Islet of Langerhans (tissue), 1 donor: ENCODE measurements at regions not wholly inside any gene's neighbourhood (a gene's known extent, or its start where the extent isn't known, plus 50 kb on each side); places are given as distances from the start of the nearest gene placed in this dataset.
"Not testable (repeated sequence)": the region's sequence is repeated elsewhere in the genome, so short reads cannot be mapped to it uniquely, and the experiment has no call there.

Experiments used
- FAIRE-seq: peaks from one replicate; lab custom pipeline; 2011; peaks lifted over from hg19 to GRCh38; lab: Jason Lieb, UNC

- FAIRE-seq: no peak
Measured at GRCh38 chr14:40115583-40115982, 683.4 kb upstream of the FBXO33 start.

GRCh38 chr14:40113671-40114070, 681.4 kb upstream of the FBXO33 start:
- FAIRE-seq: no peak

DNA sequence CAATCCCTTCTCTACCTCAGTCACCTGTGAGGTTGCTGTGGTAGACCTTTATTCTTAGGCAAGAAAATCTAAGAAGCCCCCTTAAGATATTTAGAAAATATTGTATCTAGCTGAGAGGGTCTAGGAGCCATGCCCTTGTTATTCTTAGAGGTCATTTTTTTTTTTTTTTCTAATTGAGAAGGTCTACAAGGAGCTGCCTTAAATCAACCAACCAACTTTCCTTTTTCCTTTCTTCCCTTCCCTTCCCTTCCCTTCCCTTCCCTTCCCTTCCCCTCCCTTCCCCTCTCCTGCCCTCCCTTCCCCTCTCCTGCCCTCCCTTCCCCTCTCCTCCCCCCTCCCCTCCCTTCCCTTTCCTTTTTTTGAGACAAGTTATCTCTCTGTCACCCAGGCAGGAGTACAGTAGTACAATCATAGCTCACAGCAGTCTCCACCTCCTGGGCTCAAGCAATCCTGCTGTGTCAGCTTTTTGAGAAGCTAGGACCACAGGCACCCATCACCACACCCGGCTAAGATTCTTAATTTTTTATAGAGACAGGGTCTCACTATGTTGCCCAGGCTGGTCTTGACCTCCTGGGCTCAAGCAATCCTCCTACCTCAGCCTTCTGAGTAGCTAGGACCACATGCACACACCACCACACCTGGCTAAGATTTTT, 668.4 kb upstream of the FBXO33 start:
- FAIRE-seq: no peak

DNA sequence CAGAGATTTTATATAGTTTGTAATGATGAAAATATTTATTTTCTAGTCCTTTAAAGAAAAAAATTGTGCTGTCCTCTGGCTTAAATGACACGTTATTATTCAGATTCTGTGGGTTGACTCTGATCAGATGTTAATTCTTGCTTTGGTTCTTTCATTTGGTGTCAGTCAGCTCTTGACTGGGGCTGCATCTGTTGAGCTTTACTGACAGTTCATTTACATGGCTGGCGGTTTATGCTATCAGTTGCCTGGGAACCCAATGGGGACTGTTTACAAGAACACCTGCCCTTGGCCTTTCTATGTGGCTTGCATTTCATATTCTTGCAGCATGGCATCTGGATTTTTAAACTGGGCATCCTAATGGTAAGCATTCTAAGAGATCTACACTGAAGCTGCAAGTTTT, 667.1 kb upstream of the FBXO33 start:
- no peak for FAIRE-seq

DNA sequence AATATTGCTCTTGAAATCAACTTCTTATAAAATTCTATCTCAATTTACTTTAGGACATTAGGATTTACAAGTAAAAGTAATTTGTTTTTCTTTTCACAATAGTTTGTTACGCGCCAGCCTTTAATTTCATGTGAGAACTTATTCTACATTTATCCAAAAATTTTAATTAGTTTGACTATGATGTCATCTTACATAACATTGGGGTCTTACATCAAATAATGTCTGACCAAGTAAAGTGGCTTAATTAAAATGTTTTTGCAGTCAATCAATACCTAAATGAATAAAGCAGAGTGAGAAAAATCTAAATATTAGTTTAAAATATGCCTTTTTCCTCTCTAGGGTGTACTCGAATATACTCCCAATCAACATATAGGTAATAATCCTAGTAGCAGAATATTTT, 666.2 kb upstream of the FBXO33 start:
- FAIRE-seq: no peak

GRCh38 chr14:40096968-40097367, 664.7 kb upstream of the FBXO33 start:
- peak; percentile 61 for FAIRE-seq

DNA sequence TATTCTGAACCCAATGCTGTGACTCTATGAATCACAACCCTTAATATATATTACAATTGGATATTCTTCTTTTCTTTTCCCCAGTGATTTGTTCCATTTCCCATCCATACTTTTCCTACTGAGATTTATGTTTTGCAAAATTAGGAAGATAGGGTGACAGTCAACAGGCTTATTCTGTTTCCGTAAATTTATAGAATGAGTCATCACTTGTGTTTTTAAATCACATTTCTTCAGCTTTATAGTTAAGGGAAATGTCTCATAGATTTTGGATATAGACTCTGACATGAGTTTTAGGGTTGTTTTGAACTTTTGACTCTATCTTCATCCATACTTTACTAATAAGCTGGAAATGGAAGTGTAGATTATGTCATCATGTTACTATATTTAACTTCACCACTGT, 661.6 kb upstream of the FBXO33 start:
- FAIRE-seq: no peak

- no peak for FAIRE-seq
Measured at GRCh38 chr14:40074169-40074568, 641.9 kb upstream of the FBXO33 start.

DNA sequence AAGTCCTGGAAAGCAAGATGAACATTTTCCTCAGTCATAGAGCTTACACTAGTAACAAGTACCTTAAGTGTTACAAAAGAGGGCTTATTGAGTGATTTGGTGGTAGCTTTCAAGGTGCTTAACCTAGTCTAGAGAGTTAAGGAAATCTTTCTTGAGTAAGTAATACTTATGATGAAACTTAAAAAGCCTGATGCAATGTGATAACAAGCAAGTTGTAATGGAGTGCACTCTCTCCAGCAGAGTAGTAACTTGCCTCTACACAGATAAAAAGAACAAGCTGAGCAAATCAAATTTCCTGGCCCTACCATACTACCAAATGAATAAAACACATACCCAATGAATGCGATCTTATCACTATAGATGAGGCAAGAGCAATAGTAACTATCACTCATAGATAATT, 639.9 kb upstream of the FBXO33 start:
- no peak for FAIRE-seq

DNA sequence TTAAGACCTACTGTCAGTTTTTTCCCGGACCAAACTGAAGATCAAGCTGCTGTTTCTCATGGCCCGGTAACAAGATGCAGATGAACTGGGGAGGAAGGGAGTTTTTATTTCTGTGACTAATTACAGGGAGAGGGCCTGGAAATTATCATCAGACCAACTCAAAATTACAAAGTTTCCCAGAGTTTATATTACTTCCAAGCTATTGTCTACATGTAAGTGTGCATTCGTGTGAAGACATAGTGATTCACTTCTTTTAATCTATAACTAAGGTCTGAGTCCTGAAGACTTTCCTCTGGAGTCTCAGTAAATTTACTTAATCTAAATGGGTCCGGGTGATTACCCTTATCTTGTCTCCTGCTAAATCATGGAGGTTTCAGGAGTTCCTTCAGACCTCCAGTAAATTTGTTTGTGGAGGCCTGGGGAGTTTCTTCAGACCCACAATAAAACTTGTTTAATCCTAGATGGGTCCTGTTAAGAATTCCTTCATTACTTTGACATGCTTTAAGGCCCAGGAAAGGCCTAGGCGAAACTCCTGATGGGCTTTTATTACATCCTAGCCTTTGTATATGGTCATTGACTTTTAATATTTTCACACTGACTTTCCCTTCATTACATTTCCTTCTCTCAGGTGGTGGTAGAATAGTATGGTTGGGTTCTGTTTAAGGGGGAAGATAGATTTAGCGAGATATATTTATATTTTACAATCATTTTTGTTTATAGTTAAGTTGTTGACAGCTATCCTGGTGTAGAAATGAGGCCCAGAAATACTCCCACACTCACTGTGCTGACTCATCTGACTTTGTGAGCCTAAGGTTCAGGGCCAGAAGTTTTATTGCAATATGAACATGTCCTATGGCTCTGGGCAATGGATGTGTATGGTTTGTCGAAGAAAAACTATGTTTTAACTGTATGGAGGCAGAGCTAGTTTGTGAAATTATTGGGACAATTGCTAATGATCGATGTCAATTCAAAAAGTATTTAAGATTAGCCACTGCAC, 627.0 kb upstream of the FBXO33 start:
- no peak for FAIRE-seq

DNA sequence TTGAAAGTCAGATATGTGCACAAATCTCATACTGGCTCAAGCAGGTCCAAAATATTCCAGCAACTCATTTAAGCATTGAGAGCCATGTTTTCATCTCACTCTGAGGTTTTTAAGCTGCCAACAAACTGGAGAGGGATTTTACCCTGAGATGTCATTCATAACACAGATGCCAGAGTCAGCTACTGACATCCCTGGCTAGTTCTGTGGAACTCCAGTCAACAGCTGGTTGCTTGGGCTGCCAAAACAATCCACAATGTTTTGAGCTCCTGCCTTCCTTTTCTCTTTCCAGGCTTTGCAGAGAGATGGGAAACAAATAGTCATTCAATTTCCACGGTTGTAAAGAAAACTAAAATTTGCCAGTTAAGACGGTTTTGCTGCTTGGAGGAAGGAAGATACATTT, 621.2 kb upstream of the FBXO33 start:
- FAIRE-seq: no peak

DNA sequence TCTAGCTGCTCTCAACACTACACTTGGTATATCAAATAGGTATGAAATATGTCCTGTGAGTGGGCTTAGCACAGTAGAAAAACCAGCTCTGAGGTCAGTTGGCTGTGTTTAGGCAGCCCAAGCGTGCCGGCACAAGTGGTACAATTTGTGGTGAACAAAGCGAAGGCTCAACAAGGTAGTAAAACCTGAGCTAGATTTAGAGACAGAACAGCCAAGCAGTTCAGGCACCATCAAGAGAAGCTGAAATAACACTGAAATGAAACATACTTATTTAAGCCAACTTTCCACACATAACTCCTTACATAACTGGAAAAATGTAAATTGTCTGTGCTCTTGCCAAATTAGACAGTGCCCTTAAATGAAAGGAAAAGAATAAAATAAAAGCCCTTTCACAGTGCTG, 596.8 kb upstream of the FBXO33 start:
- no peak for FAIRE-seq

DNA sequence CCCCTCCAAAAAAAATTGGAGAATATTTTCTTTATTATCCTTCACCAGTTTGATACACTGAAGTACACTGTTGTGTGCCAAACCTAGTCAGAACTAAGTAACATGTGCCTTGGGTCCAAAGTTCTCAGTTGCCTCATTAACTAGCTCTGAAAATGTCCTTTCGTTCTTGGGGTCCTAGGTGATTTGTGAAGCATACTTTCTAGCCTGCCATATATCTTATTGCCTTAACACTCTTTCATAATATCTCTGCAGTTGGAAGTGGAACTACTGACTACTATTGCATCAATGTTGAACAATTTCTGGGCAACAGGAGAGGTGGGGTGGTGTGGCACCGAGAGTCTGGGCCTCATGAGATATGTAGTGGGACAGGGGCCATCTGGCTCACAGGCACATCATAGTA, 592.9 kb upstream of the FBXO33 start:
- FAIRE-seq: no peak

- FAIRE-seq: peak; percentile 30
Measured at GRCh38 chr14:40010961-40011360, 578.7 kb upstream of the FBXO33 start.

- FAIRE-seq: no peak
Measured at GRCh38 chr14:40009771-40010170, 577.5 kb upstream of the FBXO33 start.

- not testable (repeated sequence) for FAIRE-seq
Measured at GRCh38 chr14:40008345-40008744, 576.1 kb upstream of the FBXO33 start.

DNA sequence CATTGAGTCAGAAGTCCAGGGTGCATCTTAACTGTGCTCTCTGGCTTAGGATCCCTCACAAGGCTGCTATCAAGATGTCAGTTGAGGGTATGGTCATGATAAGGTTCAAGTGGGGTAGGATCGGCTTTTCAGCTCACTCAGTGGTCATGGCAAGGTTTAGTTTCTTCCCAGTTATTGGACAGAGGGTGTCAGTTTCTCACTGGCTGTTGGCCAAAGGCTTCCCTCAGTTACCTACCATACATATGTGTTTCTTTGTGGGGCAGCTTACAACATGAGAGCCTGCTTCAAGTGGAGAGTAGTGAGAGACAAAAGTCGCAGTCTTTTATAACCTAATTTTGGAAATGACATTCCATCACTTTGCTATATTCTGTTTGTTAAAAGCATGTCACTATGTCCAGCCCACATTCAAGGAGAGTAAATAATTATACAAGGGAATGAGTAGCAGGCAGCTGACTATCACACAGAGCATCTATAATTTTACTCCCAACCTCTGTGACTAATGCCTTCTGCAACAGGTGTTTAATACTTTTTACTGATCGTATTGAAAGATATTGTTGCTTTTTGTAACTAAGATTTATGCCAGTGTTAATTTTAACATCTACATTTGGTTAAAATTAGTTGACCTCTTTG, 572.8 kb upstream of the FBXO33 start:
- no peak for FAIRE-seq

GRCh38 chr14:40003773-40004172, 571.5 kb upstream of the FBXO33 start:
- FAIRE-seq: no peak

DNA sequence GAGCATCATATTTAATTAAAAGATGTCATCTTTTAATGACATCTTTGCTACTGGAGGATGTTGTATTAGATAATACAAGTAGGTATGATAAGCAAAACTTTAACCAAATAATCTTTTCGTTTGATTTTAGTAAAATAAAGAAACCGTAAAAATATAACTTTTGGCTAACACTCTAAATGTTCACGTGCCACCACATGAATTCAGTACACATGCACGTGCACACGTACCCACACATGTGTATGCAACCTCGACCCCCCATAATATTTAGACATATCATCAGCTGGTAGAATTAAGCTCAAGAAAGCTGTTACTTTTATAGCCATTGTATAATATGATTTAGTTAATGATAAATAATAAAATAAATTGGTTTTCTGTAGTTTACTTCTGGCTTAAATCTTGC, 566.6 kb upstream of the FBXO33 start:
- no peak for FAIRE-seq

DNA sequence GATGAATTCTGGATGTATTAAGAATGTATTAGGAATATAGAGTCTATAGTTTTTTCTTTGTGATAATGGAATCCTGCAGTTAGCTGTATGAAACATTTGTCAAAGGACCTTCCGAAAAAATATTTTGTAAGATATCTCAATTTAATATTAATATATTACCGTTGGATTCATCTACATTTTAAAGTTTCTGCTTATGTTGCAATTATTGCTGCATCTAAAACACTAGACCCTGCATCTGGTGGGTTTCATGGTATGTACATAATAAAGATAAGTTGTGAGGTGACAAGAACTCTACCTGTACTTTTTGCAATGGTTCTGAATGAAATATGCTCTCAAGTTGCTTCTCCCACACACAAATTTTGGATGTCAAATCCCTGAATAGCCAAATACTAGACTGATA, 565.9 kb upstream of the FBXO33 start:
- FAIRE-seq: no peak

DNA sequence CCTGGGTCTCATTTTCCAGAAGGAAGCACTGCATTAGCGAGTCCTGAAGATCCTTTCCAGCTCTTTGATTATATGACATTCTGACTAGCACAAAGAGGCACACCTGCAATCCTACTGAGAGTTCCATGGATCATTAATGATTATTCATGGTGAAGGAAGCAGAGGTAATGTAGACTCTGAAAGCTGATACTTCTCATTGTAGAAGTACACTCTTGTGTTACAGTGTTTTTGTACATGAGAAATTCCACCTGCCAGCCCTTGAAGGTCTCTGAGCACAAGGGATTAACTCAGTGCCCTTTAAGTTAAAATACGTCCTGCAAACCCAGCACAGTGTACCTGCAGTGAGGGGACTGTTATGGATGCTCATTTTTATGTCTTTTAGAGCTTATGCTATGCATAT, 558.8 kb upstream of the FBXO33 start:
- no peak for FAIRE-seq

- FAIRE-seq: peak; percentile 90
Measured at GRCh38 chr14:39988939-39989338, 556.7 kb upstream of the FBXO33 start.

DNA sequence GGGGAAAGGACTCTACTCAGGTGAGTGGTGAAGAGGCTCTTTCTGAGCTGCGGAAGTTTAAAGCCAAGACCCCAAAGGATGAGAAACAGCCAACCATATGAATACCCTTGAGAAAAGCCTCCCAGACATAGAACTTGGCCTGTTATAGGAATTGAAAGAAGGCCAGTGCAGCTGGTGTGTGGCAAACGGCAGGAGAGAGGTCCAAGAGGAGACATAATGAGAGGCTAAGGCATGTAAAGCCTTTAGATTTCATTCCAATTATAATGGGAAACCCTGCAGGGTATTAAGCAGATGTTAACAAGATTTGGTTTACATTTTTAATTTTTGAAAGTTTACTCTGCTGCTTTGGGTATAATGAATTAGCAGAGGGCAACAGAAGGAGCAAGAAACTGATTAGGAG, 552.1 kb upstream of the FBXO33 start:
- no peak for FAIRE-seq
